ENCODE measurements at regions not wholly inside any gene's neighbourhood (a gene's known extent, or its start where the extent isn't known, plus 50 kb on each side); places are given as distances from the start of the nearest gene placed in this dataset.

GRCh38 chr12:14275886-14276285, 89.6 kb upstream of the ATF7IP start:
- no peak for DNase-seq
- WGBS, 2 donors: 34 to 66% methylated on average over 1 of the region's 1 CpG
- no peaks in the 10 kb centered on the region for H3K27me3 ChIP-seq (ENCODE audit: control insufficient read depth in 3 of 3, insufficient read depth in 3 of 3, low read length in 2 of 3)

GRCh38 chr12:14278294-14278953, 87.1 kb upstream of the ATF7IP start:
- WGBS, 2 donors: 62 to 94% methylated on average over 1 of the region's 1 CpG

More at GRCh38 chr12:14275886-14276285, 89.6 kb upstream of the ATF7IP start:
- no peaks in the 10 kb centered on the region for H3K36me3 ChIP-seq (ENCODE audit: control insufficient read depth in 4 of 4, insufficient read depth in 4 of 4, low read length in 4 of 4)
- H3K27ac ChIP-seq (ENCODE audit: low read depth in 1 of 2, low read length in 1 of 2): no peak overlapping the region
- H3K9me3 ChIP-seq (ENCODE audit: control insufficient read depth in 4 of 4, insufficient read depth in 3 of 4, low read length in 3 of 4): peaks cover 0 to 3% (median 0%) of the 10 kb centered on the region in 4 donors
- no peak overlapping the region for H3K4me3 ChIP-seq
- no peak for TF ChIP-seq CTCF (IDR thresholded peaks at IDR 0.05; ENCODE audit: control extremely low read depth, extremely low read depth)
- no peak overlapping the region for H3K9ac ChIP-seq (ENCODE audit: insufficient read depth in 1 of 2, low read length in 2 of 2)
- ATAC-seq (ENCODE audit: insufficient read depth, low FRiP score): no peak
- H3K4me1 ChIP-seq (ENCODE audit: control insufficient read depth in 5 of 5, insufficient read depth in 5 of 5, low read length in 5 of 5): peaks cover 0 to 14% (median 3%) of the 10 kb centered on the region in 5 donors

GRCh38 chr12:14279845-14280244, 85.6 kb upstream of the ATF7IP start:
- WGBS, 2 donors: 93 to 96% methylated on average over 6 of the region's 6 CpGs
- H3K4me3 ChIP-seq: no peak overlapping the region
- H3K9ac ChIP-seq (ENCODE audit: insufficient read depth in 1 of 2, low read length in 2 of 2): no peak overlapping the region
- peaks cover 0 to 17% (median 0%) of the 10 kb centered on the region in 5 donors for H3K4me1 ChIP-seq (ENCODE audit: control insufficient read depth in 5 of 5, insufficient read depth in 5 of 5, low read length in 5 of 5)
- no peak for TF ChIP-seq CTCF (IDR thresholded peaks at IDR 0.05; ENCODE audit: control extremely low read depth, extremely low read depth)
- DNase-seq (no peak), ATAC-seq (ENCODE audit: insufficient read depth, low FRiP score) (no peak)
- H3K27me3 ChIP-seq (ENCODE audit: control insufficient read depth in 3 of 3, insufficient read depth in 3 of 3, low read length in 2 of 3): no peaks in the 10 kb centered on the region
- H3K27ac ChIP-seq (ENCODE audit: low read depth in 1 of 2, low read length in 1 of 2): no peak overlapping the region
- no peaks in the 10 kb centered on the region for H3K9me3 ChIP-seq (ENCODE audit: control insufficient read depth in 4 of 4, insufficient read depth in 3 of 4, low read length in 3 of 4)
- no peaks in the 10 kb centered on the region for H3K36me3 ChIP-seq (ENCODE audit: control insufficient read depth in 4 of 4, insufficient read depth in 4 of 4, low read length in 4 of 4)

More at GRCh38 chr12:14278294-14278953, 87.1 kb upstream of the ATF7IP start:
- H3K4me1 ChIP-seq (ENCODE audit: control insufficient read depth in 5 of 5, insufficient read depth in 5 of 5, low read length in 5 of 5): peaks cover 0 to 8% (median under 1%) of the 10 kb centered on the region in 5 donors
- no peak overlapping the region for H3K27ac ChIP-seq (ENCODE audit: low read depth in 1 of 2, low read length in 1 of 2)
- H3K36me3 ChIP-seq (ENCODE audit: control insufficient read depth in 4 of 4, insufficient read depth in 4 of 4, low read length in 4 of 4): no peaks in the 10 kb centered on the region
- DNase-seq: no peak
- H3K27me3 ChIP-seq (ENCODE audit: control insufficient read depth in 3 of 3, insufficient read depth in 3 of 3, low read length in 2 of 3): no peaks in the 10 kb centered on the region
- no peak for ATAC-seq (ENCODE audit: insufficient read depth, low FRiP score)
- peaks cover 0 to 3% (median 0%) of the 10 kb centered on the region in 4 donors for H3K9me3 ChIP-seq (ENCODE audit: control insufficient read depth in 4 of 4, insufficient read depth in 3 of 4, low read length in 3 of 4)
- no peak overlapping the region for H3K4me3 ChIP-seq
- TF ChIP-seq CTCF (IDR thresholded peaks at IDR 0.05; ENCODE audit: control extremely low read depth, extremely low read depth): no peak
- no peak overlapping the region for H3K9ac ChIP-seq (ENCODE audit: insufficient read depth in 1 of 2, low read length in 2 of 2)

Measured in lung (tissue), 11 donors.